ENCODE measurements at regions not wholly inside any gene's neighbourhood (a gene's known extent, or its start where the extent isn't known, plus 50 kb on each side); places are given as distances from the start of the nearest gene placed in this dataset.

- TF ChIP-seq POLR2A (conservative IDR thresholded peaks at IDR 0.05) (no peak), CTCF (IDR thresholded peaks at IDR 0.05 in 2 of 3, conservative IDR thresholded peaks at IDR 0.05 in 1 of 3; ENCODE audit: insufficient read depth in 2 of 3, low read depth in 1 of 3, low read length in 3 of 3) (no peak), CBFB (CRISPR knock-in tag; IDR thresholded peaks at IDR 0.05) (no peak), FOXK2 (conservative IDR thresholded peaks at IDR 0.05 in 1 of 2, IDR thresholded peaks at IDR 0.05 in 1 of 2; ENCODE audit: low read depth in 2 of 2) (no peak), MTA1 (IDR thresholded peaks at IDR 0.05; ENCODE audit: borderline replicate concordance) (no peak), ARHGAP35 (IDR thresholded peaks at IDR 0.05; ENCODE audit: partially characterized antibody) (no peak), HBP1 (CRISPR knock-in tag; IDR thresholded peaks at IDR 0.05) (no peak), ZNF76 (CRISPR knock-in tag; IDR thresholded peaks at IDR 0.05; ENCODE audit: borderline replicate concordance) (no peak), RCOR1 (IDR thresholded peaks at IDR 0.05; ENCODE audit: borderline replicate concordance in 1 of 2, low read depth in 2 of 2, low read length in 2 of 2) (no peak), EZH2 (IDR thresholded peaks at IDR 0.05; ENCODE audit: borderline replicate concordance, low read depth, low read length) (no peak), SMC3 (conservative IDR thresholded peaks at IDR 0.05; ENCODE audit: insufficient read depth, low read depth, low read length) (no peak), POU5F1 (IDR thresholded peaks at IDR 0.05; ENCODE audit: borderline replicate concordance, low read depth, low read length, partially characterized antibody) (no peak)
These were observed 236.5 kb downstream of the PARM1 start for GRCh38 chr4:75169427-75169826.
